Uterus (tissue), 2 donors: ENCODE measurements at regions not wholly inside any gene's neighbourhood (a gene's known extent, or its start where the extent isn't known, plus 50 kb on each side); places are given as distances from the start of the nearest gene placed in this dataset.

Experiments
- CTCF ChIP-seq, 4 experiments: fragments of 200-600 bp in 2 of 4; fragments of 450-650 bp in 2 of 4; sonication (generic) in 2 of 4; IDR thresholded peaks; one replicate each; pipeline ENCODE4 v1.5.1; 2016 to 2019; ENCODE audit warnings: antibody characterized with exemption in 4 of 4, mild to moderate bottlenecking in 2 of 4, moderate library complexity in 1 of 4
- POLR2A ChIP-seq, 2 donors: fragments of 450-650 bp; IDR thresholded peaks; one replicate each; pipeline ENCODE4 v1.6.1; 2016; ENCODE audit warnings: antibody characterized with exemption in 2 of 2, mild to moderate bottlenecking in 1 of 2, moderate library complexity in 1 of 2

GRCh38 chr6:81387163-81387562 is 365.3 kb downstream of the TENT5A start:
- TF ChIP-seq CTCF (IDR thresholded peaks at IDR 0.05) (no peak), POLR2A (IDR thresholded peaks at IDR 0.05) (no peak)
